ENCODE measurements at regions not wholly inside any gene's neighbourhood (a gene's known extent, or its start where the extent isn't known, plus 50 kb on each side); places are given as distances from the start of the nearest gene placed in this dataset.
A peak's percentile ranks its signal among the peaks of the same experiment; 100 is the strongest.

DNA sequence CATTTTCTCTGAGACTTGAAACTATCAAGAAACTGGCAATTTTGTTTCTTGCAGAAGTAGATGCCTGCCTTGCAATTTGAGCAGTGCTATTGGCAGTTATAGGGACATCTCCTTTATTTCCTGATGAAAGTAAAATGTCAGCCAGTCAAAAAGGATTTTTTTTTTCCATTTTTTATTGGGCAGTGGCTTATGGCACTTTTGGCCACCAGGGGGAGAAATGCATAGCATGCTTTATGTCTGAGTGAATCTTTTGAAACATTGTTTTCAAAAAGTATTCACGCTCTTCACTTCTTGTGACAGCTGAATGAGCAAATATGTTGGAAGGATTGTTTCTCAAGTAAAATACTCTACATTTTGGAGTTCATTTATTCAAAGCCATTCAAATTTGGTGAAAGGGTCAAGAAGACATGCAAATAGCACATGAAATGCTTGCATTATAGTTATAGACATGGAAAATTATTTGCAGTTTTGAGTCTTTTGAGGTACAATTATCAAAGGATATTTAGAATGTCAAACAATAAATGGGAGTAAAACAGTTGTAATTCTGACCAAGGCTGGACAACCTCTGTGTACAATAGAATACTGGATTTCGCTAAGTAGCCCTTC, 491.0 kb downstream of the CDH2 start:
- no peak overlapping the region for H3K27ac ChIP-seq (ENCODE audit: low read depth in 1 of 2, low read length in 2 of 2)
- intact Hi-C loops (cut with micrococcal nuclease) = no loop called here
- Mint-ChIP-seq H3K36me3 (no peaks in the 10 kb centered on the region), H3K9me3 (peaks cover 0 to 3% (median 0%) of the 10 kb centered on the region in 7 donors), H3K4me1 (no peaks in the 10 kb centered on the region), H3K27me3 (ENCODE audit: low read depth in 3 of 3) (no peaks in the 10 kb centered on the region), H3K4me3 (no peak overlapping the region), H3K27ac (no peak overlapping the region)
- TF ChIP-seq, protein P1, sequence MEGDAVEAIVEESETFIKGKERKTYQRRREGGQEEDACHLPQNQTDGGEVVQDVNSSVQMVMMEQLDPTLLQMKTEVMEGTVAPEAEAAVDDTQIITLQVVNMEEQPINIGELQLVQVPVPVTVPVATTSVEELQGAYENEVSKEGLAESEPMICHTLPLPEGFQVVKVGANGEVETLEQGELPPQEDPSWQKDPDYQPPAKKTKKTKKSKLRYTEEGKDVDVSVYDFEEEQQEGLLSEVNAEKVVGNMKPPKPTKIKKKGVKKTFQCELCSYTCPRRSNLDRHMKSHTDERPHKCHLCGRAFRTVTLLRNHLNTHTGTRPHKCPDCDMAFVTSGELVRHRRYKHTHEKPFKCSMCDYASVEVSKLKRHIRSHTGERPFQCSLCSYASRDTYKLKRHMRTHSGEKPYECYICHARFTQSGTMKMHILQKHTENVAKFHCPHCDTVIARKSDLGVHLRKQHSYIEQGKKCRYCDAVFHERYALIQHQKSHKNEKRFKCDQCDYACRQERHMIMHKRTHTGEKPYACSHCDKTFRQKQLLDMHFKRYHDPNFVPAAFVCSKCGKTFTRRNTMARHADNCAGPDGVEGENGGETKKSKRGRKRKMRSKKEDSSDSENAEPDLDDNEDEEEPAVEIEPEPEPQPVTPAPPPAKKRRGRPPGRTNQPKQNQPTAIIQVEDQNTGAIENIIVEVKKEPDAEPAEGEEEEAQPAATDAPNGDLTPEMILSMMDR (IDR thresholded peaks at IDR 0.05) = peak; percentile 28
- H3K4me1 ChIP-seq (ENCODE audit: control insufficient read depth in 1 of 2, insufficient read depth in 2 of 2, low read length in 2 of 2) = no peaks in the 10 kb centered on the region
- DNase-seq = no peak
- H3K9ac ChIP-seq (ENCODE audit: insufficient read depth, low read length, poor library complexity, severe bottlenecking) = no peak overlapping the region
- no peaks in the 10 kb centered on the region for H3K36me3 ChIP-seq (replicated peaks in 1 of 2; ENCODE audit: control insufficient read depth in 1 of 2, insufficient read depth in 2 of 2, low read length in 2 of 2)
- no CpG with 5 or more reads among the region's 2 CpGs for WGBS (ENCODE audit: insufficient coverage)
- no peak overlapping the region for H2AFZ ChIP-seq (ENCODE audit: insufficient read depth, low read depth, low read length, poor library complexity, severe bottlenecking)
- peaks cover 0 to 6% of the 10 kb centered on the region in 2 donors for H3K9me3 ChIP-seq (replicated peaks in 1 of 2; ENCODE audit: control insufficient read depth in 1 of 2, insufficient read depth in 1 of 2, low read length in 2 of 2)
- no peaks in the 10 kb centered on the region for H3K79me2 ChIP-seq (ENCODE audit: insufficient read depth, low read length)
- no peaks in the 10 kb centered on the region for H4K20me1 ChIP-seq (ENCODE audit: insufficient read depth, low read length)
- H3K4me2 ChIP-seq (replicated peaks; ENCODE audit: extremely low read depth, low read length, poor library complexity, severe bottlenecking) = no peak overlapping the region
- no peak overlapping the region for H3K4me3 ChIP-seq (replicated peaks in 1 of 3; ENCODE audit: low read depth in 2 of 3, low read length in 3 of 3)
- H3K27me3 ChIP-seq (ENCODE audit: control insufficient read depth in 2 of 2, insufficient read depth in 2 of 2, low read length in 2 of 2) = no peaks in the 10 kb centered on the region

DNA sequence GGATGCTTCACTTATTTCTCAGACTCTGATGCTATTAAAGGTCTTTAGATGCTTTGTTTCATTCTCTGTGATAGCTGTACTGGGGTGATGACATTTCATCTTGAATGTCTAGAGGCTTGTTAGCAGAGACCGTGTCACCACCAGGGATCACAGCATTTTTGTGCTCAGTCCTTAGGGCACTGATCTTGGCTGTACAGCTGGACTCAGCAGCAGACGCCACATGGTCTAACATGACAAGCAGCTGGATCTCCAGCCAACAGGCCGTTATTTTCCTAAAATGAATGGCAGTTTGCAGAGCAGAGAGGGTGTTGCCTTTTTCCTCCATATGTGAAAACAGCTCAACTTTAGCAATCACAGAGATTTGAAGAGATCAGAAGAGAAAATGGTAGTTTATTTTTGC, 491.8 kb downstream of the CDH2 start:
- Histone ChIP-seq H3K4me2 (replicated peaks; ENCODE audit: extremely low read depth, low read length, poor library complexity, severe bottlenecking) (no peak overlapping the region), H3K9me3 (replicated peaks in 1 of 2; ENCODE audit: control insufficient read depth in 1 of 2, insufficient read depth in 1 of 2, low read length in 2 of 2) (peaks cover 0 to 6% of the 10 kb centered on the region in 2 donors), H3K27me3 (ENCODE audit: control insufficient read depth in 2 of 2, insufficient read depth in 2 of 2, low read length in 2 of 2) (no peaks in the 10 kb centered on the region), H3K36me3 (replicated peaks in 1 of 2; ENCODE audit: control insufficient read depth in 1 of 2, insufficient read depth in 2 of 2, low read length in 2 of 2) (no peaks in the 10 kb centered on the region), H3K4me3 (replicated peaks in 1 of 3; ENCODE audit: low read depth in 2 of 3, low read length in 3 of 3) (no peak overlapping the region), H4K20me1 (ENCODE audit: insufficient read depth, low read length) (no peaks in the 10 kb centered on the region), H3K27ac (ENCODE audit: low read depth in 1 of 2, low read length in 2 of 2) (no peak overlapping the region), H3K9ac (ENCODE audit: insufficient read depth, low read length, poor library complexity, severe bottlenecking) (no peak overlapping the region), H3K79me2 (ENCODE audit: insufficient read depth, low read length) (no peaks in the 10 kb centered on the region), H2AFZ (ENCODE audit: insufficient read depth, low read depth, low read length, poor library complexity, severe bottlenecking) (no peak overlapping the region), H3K4me1 (ENCODE audit: control insufficient read depth in 1 of 2, insufficient read depth in 2 of 2, low read length in 2 of 2) (no peaks in the 10 kb centered on the region)
- DNase-seq = no peak
- no peaks in the 10 kb centered on the region for H3K4me1 Mint-ChIP-seq
- H3K36me3 Mint-ChIP-seq = no peaks in the 10 kb centered on the region
- peaks cover 0 to 1% (median 0%) of the 10 kb centered on the region in 7 donors for H3K9me3 Mint-ChIP-seq
- no peaks in the 10 kb centered on the region for H3K27me3 Mint-ChIP-seq (ENCODE audit: low read depth in 3 of 3)
- intact Hi-C loops (cut with micrococcal nuclease) = no loop called here
- no peak overlapping the region for H3K27ac Mint-ChIP-seq
- TF ChIP-seq, protein P1 (IDR thresholded peaks at IDR 0.05) = no peak
- H3K4me3 Mint-ChIP-seq = no peak overlapping the region
- 90% methylated on average over 2 of the region's 3 CpGs for WGBS (ENCODE audit: insufficient coverage)
